GM12878 (cell line): ENCODE measurements at regions not wholly inside any gene's neighbourhood (a gene's known extent, or its start where the extent isn't known, plus 50 kb on each side); places are given as distances from the start of the nearest gene placed in this dataset.

Source experiments
- ATAC-seq: fragments of 200-7000 bp; cut with Tn5 transposase; 3 replicates; pipeline ENCODE4 v1.9.1; 2020; ENCODE audit warnings: mild to moderate bottlenecking, moderate library complexity
- BruUV-seq: library from RNA; stranded (reverse); fragments of 400-500 nt; replicated peaks from 2 replicates; lab custom pipeline; 2021; lab: Mats Ljungman, UMichigan
- CTCF ChIA-PET: fragments of 300-600 bp; sonication (Branson Sonifier 250); formaldehyde crosslinking; extraction: SDS; loops from one replicate; lab custom pipeline; 2021; ENCODE audit warnings: inconsistent platforms; lab: Yijun Ruan, JAX
- POLR2A ChIA-PET: fragments of 350-600 bp; formaldehyde crosslinking; extraction: SDS; loops from one replicate; lab custom pipeline; 2021; ENCODE audit warnings: inconsistent platforms; lab: Charles Lee
- RAD21 ChIA-PET: fragments of 300-600 bp; sonication (Branson Sonifier 250); formaldehyde crosslinking; loops from one replicate; lab custom pipeline; 2023; ENCODE audit warnings: antibody characterized with exemption; ENCODE audit not compliant: unreplicated experiment; lab: Charles Lee
- SMC1A ChIA-PET: fragments of 300-600 bp; sonication (Branson Sonifier 250); formaldehyde crosslinking; loops from one replicate; lab custom pipeline; 2023; ENCODE audit not compliant: unreplicated experiment, uncharacterized antibody; lab: Charles Lee
- DNase-seq: peaks from one replicate; pipeline ENCODE4 v3.0.0-alpha.2; 2011; ENCODE audit warnings: low read depth, low spot score
- FAIRE-seq: peaks from 3 replicates; lab custom pipeline; 2011; peaks lifted over from hg19 to GRCh38; lab: Jason Lieb, UNC
- H2AFZ ChIP-seq: 2 replicates; pipeline ENCODE4 v1.6.0; 2011; ENCODE audit warnings: low read depth, low read length, control low read depth; ENCODE audit not compliant: control insufficient read depth
- H3K27ac ChIP-seq: 2 replicates; pipeline ENCODE4 v1.5.1; 2011; ENCODE audit warnings: control low read depth; ENCODE audit not compliant: control insufficient read depth, insufficient read depth
- H3K27me3 ChIP-seq, 2 experiments: replicated peaks in 1 of 2; 2 replicates each; pipeline versions ENCODE4 v1.6.0 to v1.6.1; 2011; ENCODE audit warnings: low read length in 1 of 2; ENCODE audit not compliant: control insufficient read depth in 2 of 2, insufficient read depth in 2 of 2
- H3K36me3 ChIP-seq, 2 experiments: 2 replicates each; pipeline ENCODE4 v1.5.1; 2011; ENCODE audit warnings: low read length in 1 of 2; ENCODE audit not compliant: control insufficient read depth in 2 of 2, insufficient read depth in 2 of 2
- H3K4me1 ChIP-seq: 2 replicates; pipeline ENCODE4 v1.6.1; 2011; ENCODE audit warnings: mild to moderate bottlenecking, low read length, moderate library complexity, mixed read lengths; ENCODE audit not compliant: control insufficient read depth, insufficient read depth
- H3K4me2 ChIP-seq: 2 replicates; pipeline ENCODE4 v1.6.0; 2011; ENCODE audit warnings: control low read depth; ENCODE audit not compliant: control insufficient read depth, insufficient read depth
- H3K4me3 ChIP-seq: fragments of 200-600 bp; sonication (generic); 2 replicates; pipeline ENCODE4 v1.5.1; 2016
- H3K79me2 ChIP-seq: 2 replicates; pipeline ENCODE4 v1.6.0; 2011; ENCODE audit warnings: low read length; ENCODE audit not compliant: control insufficient read depth, insufficient read depth
- H3K9ac ChIP-seq: 2 replicates; pipeline ENCODE4 v1.8.0; 2011; ENCODE audit warnings: low read length, control low read depth, mixed read lengths; ENCODE audit not compliant: control insufficient read depth, insufficient read depth
- H3K9me3 ChIP-seq: replicated peaks from 3 replicates; pipeline ENCODE4 v1.5.1; 2011; ENCODE audit warnings: mild to moderate bottlenecking, low read length; ENCODE audit not compliant: control insufficient read depth, insufficient read depth
- H4K20me1 ChIP-seq: 2 replicates; pipeline ENCODE4 v1.6.0; 2011; ENCODE audit not compliant: control insufficient read depth, insufficient read depth
- CBFB ChIP-seq: IDR thresholded peaks from 2 replicates; pipeline ENCODE4 v1.6.1; 2016; ENCODE audit warnings: antibody characterized with exemption, low read depth
- CHD2 ChIP-seq: IDR thresholded peaks from 2 replicates; pipeline ENCODE4 v1.6.1; 2011; ENCODE audit warnings: low read depth, low read length, improper control_type of control experiment, borderline replicate concordance
- CREB1 ChIP-seq: IDR thresholded peaks from 2 replicates; pipeline ENCODE4 v1.6.1; 2012; ENCODE audit warnings: low read depth, mild to moderate bottlenecking, inconsistent platforms
- IRF3 ChIP-seq: fragments of 450-650 bp; IDR thresholded peaks from 2 replicates; pipeline ENCODE4 v1.6.1; 2014; ENCODE audit warnings: mild to moderate bottlenecking
- MEF2B ChIP-seq: fragments of 450-650 bp; IDR thresholded peaks from 2 replicates; pipeline ENCODE4 v1.6.1; 2018; ENCODE audit warnings: mild to moderate bottlenecking, moderate library complexity; ENCODE audit not compliant: partially characterized antibody, poor library complexity, severe bottlenecking
- MYB ChIP-seq: fragments of 150-350 bp; IDR thresholded peaks from 2 replicates; pipeline ENCODE4 v1.6.1; 2014; ENCODE audit warnings: mild to moderate bottlenecking, low read depth, low read length, borderline replicate concordance
- POLR2AphosphoS5 ChIP-seq: IDR thresholded peaks from 2 replicates; pipeline ENCODE4 v1.6.1; 2011; ENCODE audit warnings: mild to moderate bottlenecking, low read length, inconsistent platforms
- RCOR1 ChIP-seq: conservative IDR thresholded peaks from 2 replicates; pipeline ENCODE4 v1.6.1; 2012; ENCODE audit warnings: low read depth, low read length, improper control_type of control experiment
- RUNX3 ChIP-seq: IDR thresholded peaks from 2 replicates; pipeline ENCODE4 v1.6.1; 2012; ENCODE audit warnings: low read length, inconsistent platforms
- STAT3 ChIP-seq: IDR thresholded peaks from 2 replicates; pipeline ENCODE4 v1.6.1; 2011; ENCODE audit warnings: low read depth, low read length, improper control_type of control experiment
- YY1 ChIP-seq: IDR thresholded peaks from 2 replicates; pipeline ENCODE4 v1.6.1; 2011; ENCODE audit warnings: low read depth, mild to moderate bottlenecking, low read length
- in situ Hi-C: fragments of 300-500 bp; cut with MboI; formaldehyde crosslinking; loops from 9 replicates; pipeline ENCODE4 v1.14.3; 2018; ENCODE audit warnings: mixed read lengths
- intact Hi-C: fragments of 100-400 bp; cut with micrococcal nuclease; formaldehyde crosslinking; loops from one replicate; pipeline ENCODE4 v1.14.2; 2022; ENCODE audit not compliant: unreplicated experiment
- TF ChIP-seq, protein P1 (sequence below): IDR thresholded peaks from 2 replicates; pipeline ENCODE4 v1.6.1; 2012; ENCODE audit warnings: improper control_type of control experiment, low read depth, low read length; ENCODE audit not compliant: insufficient replicate concordance
- TF ChIP-seq, protein P2 (sequence below): IDR thresholded peaks from 2 replicates; pipeline ENCODE4 v1.6.1; 2011; ENCODE audit warnings: low read depth, mild to moderate bottlenecking, low read length, moderate library complexity, borderline replicate concordance; ENCODE audit errors: extremely low read depth
- TF ChIP-seq, protein P3 (sequence below): fragments of 450-650 bp; IDR thresholded peaks from 2 replicates; pipeline ENCODE4 v1.6.1; 2016; ENCODE audit warnings: mild to moderate bottlenecking, moderate library complexity, borderline replicate concordance

- TF ChIP-seq, protein P1, sequence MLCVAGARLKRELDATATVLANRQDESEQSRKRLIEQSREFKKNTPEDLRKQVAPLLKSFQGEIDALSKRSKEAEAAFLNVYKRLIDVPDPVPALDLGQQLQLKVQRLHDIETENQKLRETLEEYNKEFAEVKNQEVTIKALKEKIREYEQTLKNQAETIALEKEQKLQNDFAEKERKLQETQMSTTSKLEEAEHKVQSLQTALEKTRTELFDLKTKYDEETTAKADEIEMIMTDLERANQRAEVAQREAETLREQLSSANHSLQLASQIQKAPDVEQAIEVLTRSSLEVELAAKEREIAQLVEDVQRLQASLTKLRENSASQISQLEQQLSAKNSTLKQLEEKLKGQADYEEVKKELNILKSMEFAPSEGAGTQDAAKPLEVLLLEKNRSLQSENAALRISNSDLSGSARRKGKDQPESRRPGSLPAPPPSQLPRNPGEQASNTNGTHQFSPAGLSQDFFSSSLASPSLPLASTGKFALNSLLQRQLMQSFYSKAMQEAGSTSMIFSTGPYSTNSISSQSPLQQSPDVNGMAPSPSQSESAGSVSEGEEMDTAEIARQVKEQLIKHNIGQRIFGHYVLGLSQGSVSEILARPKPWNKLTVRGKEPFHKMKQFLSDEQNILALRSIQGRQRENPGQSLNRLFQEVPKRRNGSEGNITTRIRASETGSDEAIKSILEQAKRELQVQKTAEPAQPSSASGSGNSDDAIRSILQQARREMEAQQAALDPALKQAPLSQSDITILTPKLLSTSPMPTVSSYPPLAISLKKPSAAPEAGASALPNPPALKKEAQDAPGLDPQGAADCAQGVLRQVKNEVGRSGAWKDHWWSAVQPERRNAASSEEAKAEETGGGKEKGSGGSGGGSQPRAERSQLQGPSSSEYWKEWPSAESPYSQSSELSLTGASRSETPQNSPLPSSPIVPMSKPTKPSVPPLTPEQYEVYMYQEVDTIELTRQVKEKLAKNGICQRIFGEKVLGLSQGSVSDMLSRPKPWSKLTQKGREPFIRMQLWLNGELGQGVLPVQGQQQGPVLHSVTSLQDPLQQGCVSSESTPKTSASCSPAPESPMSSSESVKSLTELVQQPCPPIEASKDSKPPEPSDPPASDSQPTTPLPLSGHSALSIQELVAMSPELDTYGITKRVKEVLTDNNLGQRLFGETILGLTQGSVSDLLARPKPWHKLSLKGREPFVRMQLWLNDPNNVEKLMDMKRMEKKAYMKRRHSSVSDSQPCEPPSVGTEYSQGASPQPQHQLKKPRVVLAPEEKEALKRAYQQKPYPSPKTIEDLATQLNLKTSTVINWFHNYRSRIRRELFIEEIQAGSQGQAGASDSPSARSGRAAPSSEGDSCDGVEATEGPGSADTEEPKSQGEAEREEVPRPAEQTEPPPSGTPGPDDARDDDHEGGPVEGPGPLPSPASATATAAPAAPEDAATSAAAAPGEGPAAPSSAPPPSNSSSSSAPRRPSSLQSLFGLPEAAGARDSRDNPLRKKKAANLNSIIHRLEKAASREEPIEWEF: no peak
- no peak for TF ChIP-seq POLR2AphosphoS5
Observed at GRCh38 chr12:60205500-60205899, 609.7 kb downstream of the SLC16A7 start (continued).

- no peak for DNase-seq
- ATAC-seq: no peak
- Histone ChIP-seq H3K27ac (no peak overlapping the region), H3K9ac (no peak overlapping the region), H3K9me3 (no peaks in the 10 kb centered on the region), H3K79me2 (no peaks in the 10 kb centered on the region), H2AFZ (no peak overlapping the region), H3K27me3 (no peaks in the 10 kb centered on the region), H3K4me2 (no peak overlapping the region), H3K4me1 (no peaks in the 10 kb centered on the region), H3K36me3 (no peaks in the 10 kb centered on the region), H3K4me3 (no peak overlapping the region), H4K20me1 (no peaks in the 10 kb centered on the region)
- ChIA-PET POLR2A (no interaction called here), SMC1A (no interaction called here), RAD21 (no interaction called here), CTCF (no interaction called here)
- no peak for FAIRE-seq
- intact Hi-C loops: no loop called here
- in situ Hi-C loops: no loop called here
- no TSS peak for BruUV-seq
- TF ChIP-seq RUNX3 (no peak), IRF3 (no peak), CREB1 (no peak), CBFB (no peak), RCOR1 (no peak), MEF2B (no peak), CHD2 (no peak), YY1 (no peak), MYB (no peak), STAT3 (no peak)
- TF ChIP-seq, protein P2, sequence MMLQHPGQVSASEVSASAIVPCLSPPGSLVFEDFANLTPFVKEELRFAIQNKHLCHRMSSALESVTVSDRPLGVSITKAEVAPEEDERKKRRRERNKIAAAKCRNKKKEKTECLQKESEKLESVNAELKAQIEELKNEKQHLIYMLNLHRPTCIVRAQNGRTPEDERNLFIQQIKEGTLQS: no peak
- TF ChIP-seq, protein P3, sequence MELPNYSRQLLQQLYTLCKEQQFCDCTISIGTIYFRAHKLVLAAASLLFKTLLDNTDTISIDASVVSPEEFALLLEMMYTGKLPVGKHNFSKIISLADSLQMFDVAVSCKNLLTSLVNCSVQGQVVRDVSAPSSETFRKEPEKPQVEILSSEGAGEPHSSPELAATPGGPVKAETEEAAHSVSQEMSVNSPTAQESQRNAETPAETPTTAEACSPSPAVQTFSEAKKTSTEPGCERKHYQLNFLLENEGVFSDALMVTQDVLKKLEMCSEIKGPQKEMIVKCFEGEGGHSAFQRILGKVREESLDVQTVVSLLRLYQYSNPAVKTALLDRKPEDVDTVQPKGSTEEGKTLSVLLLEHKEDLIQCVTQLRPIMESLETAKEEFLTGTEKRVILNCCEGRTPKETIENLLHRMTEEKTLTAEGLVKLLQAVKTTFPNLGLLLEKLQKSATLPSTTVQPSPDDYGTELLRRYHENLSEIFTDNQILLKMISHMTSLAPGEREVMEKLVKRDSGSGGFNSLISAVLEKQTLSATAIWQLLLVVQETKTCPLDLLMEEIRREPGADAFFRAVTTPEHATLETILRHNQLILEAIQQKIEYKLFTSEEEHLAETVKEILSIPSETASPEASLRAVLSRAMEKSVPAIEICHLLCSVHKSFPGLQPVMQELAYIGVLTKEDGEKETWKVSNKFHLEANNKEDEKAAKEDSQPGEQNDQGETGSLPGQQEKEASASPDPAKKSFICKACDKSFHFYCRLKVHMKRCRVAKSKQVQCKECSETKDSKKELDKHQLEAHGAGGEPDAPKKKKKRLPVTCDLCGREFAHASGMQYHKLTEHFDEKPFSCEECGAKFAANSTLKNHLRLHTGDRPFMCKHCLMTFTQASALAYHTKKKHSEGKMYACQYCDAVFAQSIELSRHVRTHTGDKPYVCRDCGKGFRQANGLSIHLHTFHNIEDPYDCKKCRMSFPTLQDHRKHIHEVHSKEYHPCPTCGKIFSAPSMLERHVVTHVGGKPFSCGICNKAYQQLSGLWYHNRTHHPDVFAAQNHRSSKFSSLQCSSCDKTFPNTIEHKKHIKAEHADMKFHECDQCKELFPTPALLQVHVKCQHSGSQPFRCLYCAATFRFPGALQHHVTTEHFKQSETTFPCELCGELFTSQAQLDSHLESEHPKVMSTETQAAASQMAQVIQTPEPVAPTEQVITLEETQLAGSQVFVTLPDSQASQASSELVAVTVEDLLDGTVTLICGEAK: no peak
Observed at GRCh38 chr12:60209521-60209920, 613.7 kb downstream of the SLC16A7 start.
